GM23338 (cell line): ENCODE measurements at regions not wholly inside any gene's neighbourhood (a gene's known extent, or its start where the extent isn't known, plus 50 kb on each side); places are given as distances from the start of the nearest gene placed in this dataset.

Experiments
- CREB1 ChIP-seq: fragments of 250-450 bp; sonication (Bioruptor Pico); IDR thresholded peaks from 2 replicates; pipeline ENCODE4 v1.5.0; 2020; ENCODE audit warnings: low read depth, mild to moderate bottlenecking, moderate library complexity
- CTCF ChIP-seq, 2 experiments: fragments of 200-600 bp in 1 of 2; sonication (generic) in 1 of 2; conservative IDR thresholded peaks; 2 replicates each; pipeline versions ENCODE4 v1.5.1 to v1.6.1; 2016 to 2017; ENCODE audit warnings: antibody characterized with exemption in 2 of 2, low read depth in 2 of 2, mild to moderate bottlenecking in 2 of 2, moderate library complexity in 1 of 2
- ETS1 ChIP-seq: IDR thresholded peaks from 2 replicates; pipeline ENCODE4 v1.6.1; 2016; ENCODE audit warnings: antibody characterized with exemption
- EZH2 ChIP-seq: fragments of 200-600 bp; sonication (generic); IDR thresholded peaks from one replicate; pipeline ENCODE4 v1.8.0; 2017; ENCODE audit warnings: antibody characterized with exemption, mild to moderate bottlenecking, low read depth; ENCODE audit not compliant: unreplicated experiment
- EZH2phosphoT487 ChIP-seq: fragments of 200-600 bp; sonication (generic); IDR thresholded peaks from one replicate; pipeline ENCODE4 v1.8.1; 2018; ENCODE audit warnings: antibody characterized with exemption; ENCODE audit not compliant: unreplicated experiment
- JUNB ChIP-seq: IDR thresholded peaks from one replicate; pipeline ENCODE4 v1.6.1; 2016; ENCODE audit warnings: antibody characterized with exemption; ENCODE audit not compliant: unreplicated experiment
- POLR2AphosphoS5 ChIP-seq: IDR thresholded peaks from 2 replicates; pipeline ENCODE4 v1.6.1; 2016; ENCODE audit warnings: antibody characterized with exemption, low read depth
- REST ChIP-seq: IDR thresholded peaks from one replicate; pipeline ENCODE4 v1.6.1; 2018; ENCODE audit warnings: antibody characterized with exemption; ENCODE audit not compliant: unreplicated experiment

GRCh38 chr9:106632621-106633020 lies 230.3 kb upstream of the ZNF462 start:
- TF ChIP-seq REST = no peak
- TF ChIP-seq POLR2AphosphoS5 = no peak
- no peak for TF ChIP-seq ETS1
- TF ChIP-seq CTCF (conservative IDR thresholded peaks at IDR 0.05; ENCODE audit: low read depth in 2 of 2) = no peak
- no peak for TF ChIP-seq EZH2
- TF ChIP-seq JUNB = no peak
- TF ChIP-seq CREB1 (CRISPR knock-in tag) = no peak
- TF ChIP-seq EZH2phosphoT487 = no peak
